NB4 (cell line): ENCODE measurements at regions not wholly inside any gene's neighbourhood (a gene's known extent, or its start where the extent isn't known, plus 50 kb on each side); places are given as distances from the start of the nearest gene placed in this dataset.

Source experiments
- DNase-seq: peaks from one replicate; pipeline ENCODE4 v3.0.0; 2010; ENCODE audit warnings: low read depth
- H3K4me3 ChIP-seq: one replicate; pipeline ENCODE4 v1.5.1; 2011; ENCODE audit warnings: mild to moderate bottlenecking, low read depth, low read length, moderate library complexity
- MYC ChIP-seq: IDR thresholded peaks from 2 replicates; pipeline ENCODE4 v1.6.1; 2011; ENCODE audit warnings: low read depth, low read length
- POLR2A ChIP-seq: IDR thresholded peaks from 2 replicates; pipeline ENCODE4 v1.6.1; 2011; ENCODE audit warnings: mild to moderate bottlenecking; ENCODE audit not compliant: insufficient read length; ENCODE audit errors: extremely low read depth
- TF ChIP-seq, protein P1 (sequence below): IDR thresholded peaks from one replicate; pipeline ENCODE4 v1.5.1; 2012; ENCODE audit warnings: low read depth, low read length
- TF ChIP-seq, protein P2 (sequence below): IDR thresholded peaks from 2 replicates; pipeline ENCODE4 v1.6.1; 2011; ENCODE audit warnings: low read depth, low read length

DNA sequence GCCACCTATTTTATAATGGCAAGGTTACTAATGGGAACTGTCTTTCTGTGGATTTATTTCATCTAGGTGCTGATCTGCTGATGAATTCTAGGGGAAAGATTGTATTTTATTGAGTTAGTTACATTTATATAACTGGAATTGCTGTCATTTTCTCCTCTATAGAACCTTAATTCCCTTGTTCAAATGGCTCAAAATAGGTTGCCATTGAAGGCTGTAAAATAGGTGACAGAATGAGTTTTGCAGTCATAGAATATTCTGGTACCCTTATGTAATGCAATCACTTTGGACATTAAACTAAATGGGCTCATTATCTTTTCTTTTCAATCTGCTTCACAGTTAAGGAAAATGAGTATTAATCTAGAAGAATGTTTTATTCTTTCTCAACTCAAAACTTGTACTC is 131.0 kb downstream of the CTH start:
- TF ChIP-seq MYC, result no peak
- TF ChIP-seq, protein P1, sequence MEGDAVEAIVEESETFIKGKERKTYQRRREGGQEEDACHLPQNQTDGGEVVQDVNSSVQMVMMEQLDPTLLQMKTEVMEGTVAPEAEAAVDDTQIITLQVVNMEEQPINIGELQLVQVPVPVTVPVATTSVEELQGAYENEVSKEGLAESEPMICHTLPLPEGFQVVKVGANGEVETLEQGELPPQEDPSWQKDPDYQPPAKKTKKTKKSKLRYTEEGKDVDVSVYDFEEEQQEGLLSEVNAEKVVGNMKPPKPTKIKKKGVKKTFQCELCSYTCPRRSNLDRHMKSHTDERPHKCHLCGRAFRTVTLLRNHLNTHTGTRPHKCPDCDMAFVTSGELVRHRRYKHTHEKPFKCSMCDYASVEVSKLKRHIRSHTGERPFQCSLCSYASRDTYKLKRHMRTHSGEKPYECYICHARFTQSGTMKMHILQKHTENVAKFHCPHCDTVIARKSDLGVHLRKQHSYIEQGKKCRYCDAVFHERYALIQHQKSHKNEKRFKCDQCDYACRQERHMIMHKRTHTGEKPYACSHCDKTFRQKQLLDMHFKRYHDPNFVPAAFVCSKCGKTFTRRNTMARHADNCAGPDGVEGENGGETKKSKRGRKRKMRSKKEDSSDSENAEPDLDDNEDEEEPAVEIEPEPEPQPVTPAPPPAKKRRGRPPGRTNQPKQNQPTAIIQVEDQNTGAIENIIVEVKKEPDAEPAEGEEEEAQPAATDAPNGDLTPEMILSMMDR, result no peak
- DNase-seq, result no peak
- no peak overlapping the region for H3K4me3 ChIP-seq

DNA sequence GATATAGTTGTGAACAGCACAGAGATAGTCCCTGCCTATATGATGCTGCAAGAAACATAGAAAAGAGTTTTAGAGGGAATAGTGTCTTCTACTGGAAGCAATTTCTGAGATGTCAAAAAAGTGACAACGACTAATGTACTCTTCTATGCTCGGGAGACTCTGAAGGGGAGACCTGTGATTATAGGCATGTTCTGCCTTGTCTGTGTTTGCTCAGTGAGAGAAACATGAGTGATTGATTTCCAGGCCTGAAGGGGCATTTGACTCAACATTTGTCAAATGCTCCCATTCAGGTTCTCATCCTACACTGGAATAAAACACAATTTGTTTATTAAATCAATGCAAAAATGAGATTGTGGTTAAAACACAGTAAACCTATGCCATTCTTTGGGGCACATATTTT is 131.8 kb downstream of the CTH start:
- TF ChIP-seq, protein P2, sequence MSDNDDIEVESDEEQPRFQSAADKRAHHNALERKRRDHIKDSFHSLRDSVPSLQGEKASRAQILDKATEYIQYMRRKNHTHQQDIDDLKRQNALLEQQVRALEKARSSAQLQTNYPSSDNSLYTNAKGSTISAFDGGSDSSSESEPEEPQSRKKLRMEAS, result no peak
- no peak for TF ChIP-seq MYC
- TF ChIP-seq, protein P1, result no peak
- no peak for TF ChIP-seq POLR2A
- no peak overlapping the region for H3K4me3 ChIP-seq
- no peak for DNase-seq

DNA sequence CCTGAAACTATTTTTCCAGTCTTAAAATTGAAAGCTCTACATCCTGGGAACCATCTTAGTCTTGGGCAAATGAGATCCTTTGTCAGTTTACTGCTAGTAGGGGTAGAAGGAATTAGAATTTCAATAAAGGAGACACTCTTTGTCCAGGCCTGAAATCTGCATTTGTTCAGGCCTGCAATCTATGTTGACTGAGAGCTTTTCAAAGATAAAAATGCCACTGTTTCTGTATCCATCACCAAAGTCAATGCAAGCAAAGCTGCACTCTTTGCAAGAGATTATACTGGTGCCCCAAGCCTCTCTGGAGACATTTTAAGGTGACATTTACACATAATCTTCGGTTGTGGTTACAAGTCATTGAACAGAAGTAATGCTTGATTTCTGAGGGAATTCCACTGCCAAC is 135.7 kb downstream of the CTH start:
- TF ChIP-seq MYC, result no peak
- TF ChIP-seq, protein P1, result no peak
- no peak for TF ChIP-seq POLR2A
- TF ChIP-seq, protein P2, result no peak

DNA sequence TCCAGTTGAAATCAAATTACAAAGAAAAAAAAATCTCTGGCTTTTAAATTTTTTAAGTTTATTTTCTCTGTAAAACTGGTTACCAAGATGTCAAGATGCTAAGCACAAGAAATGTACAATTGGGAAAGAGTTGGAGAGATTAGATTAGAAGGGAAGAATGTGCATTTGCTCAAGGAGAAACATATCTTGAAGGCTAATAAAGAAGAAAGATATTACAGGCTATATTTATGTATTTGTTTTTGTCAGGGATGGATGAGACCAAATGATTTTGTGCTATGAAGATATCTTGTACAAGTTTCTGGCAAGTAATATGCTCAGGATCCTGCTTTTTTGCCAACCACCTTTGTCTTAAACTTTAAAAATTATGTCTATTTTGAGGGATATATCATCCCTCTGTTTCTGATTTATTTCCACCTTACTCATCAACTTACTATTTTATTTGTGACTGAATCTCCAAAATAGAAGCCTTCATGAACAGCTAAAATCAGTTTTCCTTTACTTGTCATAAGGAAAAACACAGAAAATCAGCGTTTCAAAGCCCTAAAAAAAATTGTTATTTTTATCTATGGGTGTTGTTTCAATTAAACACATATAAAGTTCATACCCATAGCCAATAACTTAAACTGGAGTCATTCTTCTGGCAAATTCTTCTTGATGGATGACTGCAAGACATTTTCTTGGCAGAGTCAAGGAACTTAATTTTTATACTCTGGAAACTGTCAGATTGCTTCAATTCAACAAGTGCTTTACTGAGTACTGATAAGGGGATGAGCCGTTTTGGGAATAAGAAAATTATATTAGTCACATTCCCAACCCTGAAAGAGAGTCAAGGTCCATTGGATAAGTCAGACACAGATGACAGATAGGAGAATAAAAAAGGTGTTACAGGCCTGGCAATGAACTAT is 141.8 kb downstream of the CTH start:
- DNase-seq, result no peak
- H3K4me3 ChIP-seq, result no peak overlapping the region
- TF ChIP-seq MYC, result no peak
- TF ChIP-seq, protein P2, result no peak

More for the DNA sequence above, 135.7 kb downstream of the CTH start:
- no peak for DNase-seq
- H3K4me3 ChIP-seq, result no peak overlapping the region

DNA sequence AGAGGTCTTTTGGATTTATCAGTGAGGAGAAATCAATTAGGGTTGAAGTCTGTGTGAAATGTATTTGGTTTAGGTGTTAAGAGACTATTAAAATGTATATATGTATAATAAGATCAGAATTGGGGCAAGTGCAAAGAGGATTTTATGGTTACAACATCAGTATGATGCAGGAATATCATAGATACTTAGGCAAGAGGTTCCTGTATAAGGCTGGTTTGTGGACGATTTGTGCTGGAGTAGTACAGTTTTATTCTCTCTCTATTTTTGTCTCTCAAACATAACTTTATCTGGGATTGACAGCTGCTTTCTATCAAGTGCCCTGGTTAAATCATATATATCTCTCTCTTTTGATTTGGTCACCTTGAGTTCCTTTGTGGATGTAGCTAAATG is 142.5 kb downstream of the CTH start:
- DNase-seq, result no peak
- no peak overlapping the region for H3K4me3 ChIP-seq
- TF ChIP-seq, protein P2, result no peak
- TF ChIP-seq, protein P1, result no peak
- TF ChIP-seq POLR2A, result no peak
- no peak for TF ChIP-seq MYC

DNA sequence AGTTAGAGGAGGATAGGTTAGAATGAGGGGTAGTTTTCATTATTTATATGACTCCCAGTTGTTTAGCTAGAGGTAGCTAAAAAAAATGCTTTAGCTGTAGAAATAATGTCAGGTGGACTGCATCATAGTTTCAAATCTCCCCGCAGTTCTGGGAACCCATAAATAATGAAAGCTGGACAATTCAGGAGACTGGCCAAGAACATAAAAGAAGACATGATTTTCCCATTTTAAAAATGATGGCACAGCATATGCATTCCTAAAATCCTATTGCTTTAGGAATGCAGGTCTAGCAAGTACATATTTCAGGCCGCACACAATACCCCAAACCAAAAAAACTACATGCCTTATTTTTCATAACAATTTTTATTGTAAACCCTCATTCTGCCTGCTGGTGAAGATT is 143.3 kb downstream of the CTH start:
- no peak overlapping the region for H3K4me3 ChIP-seq
- no peak for DNase-seq
- TF ChIP-seq, protein P2, result no peak
- TF ChIP-seq, protein P1, result no peak
- no peak for TF ChIP-seq MYC
- no peak for TF ChIP-seq POLR2A
